A673 (cell line): ENCODE measurements at regions not wholly inside any gene's neighbourhood (a gene's known extent, or its start where the extent isn't known, plus 50 kb on each side); places are given as distances from the start of the nearest gene placed in this dataset.

Source experiments
- EZH2 ChIP-seq: fragments of 200-600 bp; sonication (generic); IDR thresholded peaks from 2 replicates; pipeline ENCODE4 v1.6.1; 2017; ENCODE audit warnings: borderline replicate concordance, low read depth, mild to moderate bottlenecking, mixed read lengths, antibody characterized with exemption, low read length; ENCODE audit not compliant: poor library complexity, severe bottlenecking
- TF ChIP-seq, protein P1 (sequence below): fragments of 300-800, 200-600 bp; sonication (generic); conservative IDR thresholded peaks from 2 replicates; pipeline ENCODE4 v1.5.1; 2017; ENCODE audit warnings: low read depth, mild to moderate bottlenecking, antibody characterized with exemption, low read length, moderate library complexity, mixed read lengths

DNA sequence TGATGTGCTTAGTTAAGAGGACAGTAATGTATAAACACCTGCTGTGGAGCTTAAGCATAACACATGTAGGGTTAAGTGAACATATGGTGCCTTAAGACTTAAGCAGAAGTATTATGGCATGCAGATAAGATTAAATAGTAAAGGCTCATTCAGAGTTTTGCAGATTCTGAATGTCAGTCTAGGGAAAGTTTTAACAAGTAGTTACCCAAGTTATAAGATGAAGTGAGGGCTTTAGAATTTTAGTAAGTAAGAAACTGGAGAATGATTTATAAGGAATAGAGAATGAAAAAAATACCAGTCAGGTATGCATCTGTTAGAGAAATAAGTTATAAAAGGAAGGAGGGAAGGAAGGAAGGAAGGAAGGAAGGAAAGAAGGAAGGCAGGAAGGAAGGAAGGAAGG is 902.1 kb downstream of the TRAM1L1 start:
- TF ChIP-seq EZH2: no peak
- TF ChIP-seq, protein P1, sequence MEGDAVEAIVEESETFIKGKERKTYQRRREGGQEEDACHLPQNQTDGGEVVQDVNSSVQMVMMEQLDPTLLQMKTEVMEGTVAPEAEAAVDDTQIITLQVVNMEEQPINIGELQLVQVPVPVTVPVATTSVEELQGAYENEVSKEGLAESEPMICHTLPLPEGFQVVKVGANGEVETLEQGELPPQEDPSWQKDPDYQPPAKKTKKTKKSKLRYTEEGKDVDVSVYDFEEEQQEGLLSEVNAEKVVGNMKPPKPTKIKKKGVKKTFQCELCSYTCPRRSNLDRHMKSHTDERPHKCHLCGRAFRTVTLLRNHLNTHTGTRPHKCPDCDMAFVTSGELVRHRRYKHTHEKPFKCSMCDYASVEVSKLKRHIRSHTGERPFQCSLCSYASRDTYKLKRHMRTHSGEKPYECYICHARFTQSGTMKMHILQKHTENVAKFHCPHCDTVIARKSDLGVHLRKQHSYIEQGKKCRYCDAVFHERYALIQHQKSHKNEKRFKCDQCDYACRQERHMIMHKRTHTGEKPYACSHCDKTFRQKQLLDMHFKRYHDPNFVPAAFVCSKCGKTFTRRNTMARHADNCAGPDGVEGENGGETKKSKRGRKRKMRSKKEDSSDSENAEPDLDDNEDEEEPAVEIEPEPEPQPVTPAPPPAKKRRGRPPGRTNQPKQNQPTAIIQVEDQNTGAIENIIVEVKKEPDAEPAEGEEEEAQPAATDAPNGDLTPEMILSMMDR: no peak
